HEK293 (cell line): ENCODE measurements at regions not wholly inside any gene's neighbourhood (a gene's known extent, or its start where the extent isn't known, plus 50 kb on each side); places are given as distances from the start of the nearest gene placed in this dataset.
A peak's percentile ranks its signal among the peaks of the same experiment; 100 is the strongest.

Experiments
- CTCF ChIA-PET: fragments of 350-600 bp; formaldehyde crosslinking; extraction: SDS; loops from one replicate; lab custom pipeline; 2021; ENCODE audit warnings: antibody characterized with exemption; lab: Yijun Ruan, JAX
- POLR2A ChIA-PET: fragments of 300-600 bp; formaldehyde crosslinking; extraction: SDS; loops from one replicate; lab custom pipeline; 2020; ENCODE audit warnings: antibody characterized with exemption, inconsistent platforms; lab: Yijun Ruan, JAX
- H3K27ac ChIP-seq: fragments of 200-500 bp; sonication (Bioruptor generic); 2 replicates; pipeline ENCODE4 v1.5.1; 2014; ENCODE audit warnings: low read depth, low read length, control low read depth, inconsistent platforms; ENCODE audit errors: extremely low read depth
- H3K36me3 ChIP-seq, 2 experiments: fragments of 200-500 bp in 1 of 2; sonication (Bioruptor generic) in 1 of 2; 1 replicate in 1 of 2; 2 replicates in 1 of 2; pipeline ENCODE4 v1.5.1; 2014 to 2017; ENCODE audit warnings: inconsistent platforms in 2 of 2, low read length in 2 of 2; ENCODE audit not compliant: control insufficient read depth in 2 of 2, insufficient read depth in 1 of 2
- H3K4me1 ChIP-seq: fragments of 200-500 bp; sonication (Bioruptor generic); 2 replicates; pipeline ENCODE4 v1.5.1; 2014; ENCODE audit warnings: mild to moderate bottlenecking, low read length, inconsistent platforms; ENCODE audit not compliant: control insufficient read depth, insufficient read depth
- H3K4me3 ChIP-seq: 2 replicates; pipeline ENCODE4 v1.5.1; 2011; ENCODE audit warnings: low read depth, mild to moderate bottlenecking, control low read depth, low read length, moderate library complexity
- H3K9me3 ChIP-seq: fragments of 200-500 bp; sonication (Bioruptor generic); 2 replicates; pipeline ENCODE4 v1.5.1; 2014; ENCODE audit warnings: low read depth, low read length, inconsistent platforms; ENCODE audit not compliant: control insufficient read depth, insufficient read depth
- ATF2 ChIP-seq: fragments of 450-650 bp; formaldehyde crosslinking; IDR thresholded peaks from 2 replicates; pipeline ENCODE4 v1.5.1; 2016; ENCODE audit warnings: missing biosample characterization, missing genetic modification characterization, low read depth
- IKZF3 ChIP-seq: fragments of 450-650 bp; IDR thresholded peaks from 2 replicates; pipeline ENCODE4 v1.5.0; 2018; ENCODE audit warnings: missing biosample characterization, mild to moderate bottlenecking, missing genetic modification characterization, moderate library complexity
- MZF1 ChIP-seq: fragments of 450-650 bp; formaldehyde crosslinking; IDR thresholded peaks from 2 replicates; pipeline ENCODE4 v1.5.1; 2017; ENCODE audit warnings: missing biosample characterization, missing genetic modification characterization, borderline replicate concordance
- PRDM1 ChIP-seq: fragments of 450-650 bp; formaldehyde crosslinking; IDR thresholded peaks from 2 replicates; pipeline ENCODE4; 2016; ENCODE audit warnings: missing biosample characterization, missing genetic modification characterization
- ZBTB21 ChIP-seq: fragments of 450-650 bp; formaldehyde crosslinking; IDR thresholded peaks from 2 replicates; pipeline ENCODE4 v1.5.1; 2017; ENCODE audit warnings: missing biosample characterization, missing genetic modification characterization
- ZBTB26 ChIP-seq: fragments of 450-650 bp; formaldehyde crosslinking; optimal IDR thresholded peaks from 2 replicates; pipeline ENCODE3; 2016; ENCODE audit warnings: missing biosample characterization, mild to moderate bottlenecking, missing genetic modification characterization
- ZNF148 ChIP-seq: fragments of 450-650 bp; formaldehyde crosslinking; IDR thresholded peaks from 2 replicates; pipeline ENCODE4 v1.5.0; 2017; ENCODE audit warnings: missing biosample characterization, missing genetic modification characterization, borderline replicate concordance
- ZNF18 ChIP-seq: fragments of 450-650 bp; formaldehyde crosslinking; IDR thresholded peaks from 2 replicates; pipeline ENCODE4 v1.5.1; 2016; ENCODE audit warnings: missing biosample characterization, missing genetic modification characterization
- ZNF366 ChIP-seq: fragments of 450-650 bp; formaldehyde crosslinking; conservative IDR thresholded peaks from 2 replicates; pipeline ENCODE4 v1.5.1; 2016; ENCODE audit warnings: missing biosample characterization, missing genetic modification characterization
- ZNF398 ChIP-seq: fragments of 450-650 bp; formaldehyde crosslinking; IDR thresholded peaks from 2 replicates; pipeline ENCODE4 v1.5.1; 2017; ENCODE audit warnings: missing biosample characterization, missing genetic modification characterization
- ZNF423 ChIP-seq: fragments of 450-650 bp; formaldehyde crosslinking; IDR thresholded peaks from 2 replicates; pipeline ENCODE4 v1.5.1; 2016; ENCODE audit warnings: missing biosample characterization, missing genetic modification characterization
- ZNF513 ChIP-seq: fragments of 450-650 bp; IDR thresholded peaks from 2 replicates; pipeline ENCODE4 v1.5.1; 2018; ENCODE audit warnings: missing biosample characterization, missing genetic modification characterization
- ZNF548 ChIP-seq: fragments of 450-650 bp; formaldehyde crosslinking; IDR thresholded peaks from 2 replicates; pipeline ENCODE4 v1.5.1; 2016; ENCODE audit warnings: missing biosample characterization, missing genetic modification characterization
- ZNF580 ChIP-seq: fragments of 450-650 bp; formaldehyde crosslinking; IDR thresholded peaks from 2 replicates; pipeline ENCODE4 v1.5.1; 2016; ENCODE audit warnings: missing biosample characterization, missing genetic modification characterization
- ZNF629 ChIP-seq: fragments of 450-650 bp; formaldehyde crosslinking; IDR thresholded peaks from 2 replicates; pipeline ENCODE4 v1.5.1; 2017; ENCODE audit warnings: missing biosample characterization, missing genetic modification characterization
- ZNF692 ChIP-seq: fragments of 450-650 bp; formaldehyde crosslinking; IDR thresholded peaks from 2 replicates; pipeline ENCODE4 v1.5.1; 2016; ENCODE audit warnings: missing biosample characterization, missing genetic modification characterization
- ZNF76 ChIP-seq: fragments of 450-650 bp; formaldehyde crosslinking; IDR thresholded peaks from 2 replicates; pipeline ENCODE4; 2016; ENCODE audit warnings: low read depth, missing biosample characterization, missing genetic modification characterization, borderline replicate concordance

- TF ChIP-seq ZNF148 (tag by site-specific recombination) (no peak), ZNF76 (no peak), ZNF548 (tag by site-specific recombination) (no peak), ZNF513 (tag by site-specific recombination) (no peak)
Observed at GRCh38 chr5:158514319-158514985, 585.3 kb downstream of the EBF1 start (continued).

GRCh38 chr5:158513490-158514318 is 586.0 kb downstream of the EBF1 start:
- Histone ChIP-seq H3K27ac (no peak overlapping the region), H3K4me1 (no peaks in the 10 kb centered on the region), H3K4me3 (no peak overlapping the region), H3K9me3 (no peaks in the 10 kb centered on the region), H3K36me3 (no peaks in the 10 kb centered on the region)
- no peak for TF ChIP-seq ZNF423 (tag by site-specific recombination)
- TF ChIP-seq ZBTB26 (tag by site-specific recombination) = no peak
- no peak for TF ChIP-seq ZNF580 (tag by site-specific recombination)
- no peak for TF ChIP-seq ZNF692 (tag by site-specific recombination)
- TF ChIP-seq ATF2 (tag by site-specific recombination) = peak; percentile 71
- TF ChIP-seq MZF1 = no peak
- TF ChIP-seq ZNF398 (tag by site-specific recombination) = peak; percentile 27; the same call in 1 of the 2 replicates
- peak; percentile 84 for TF ChIP-seq PRDM1 (tag by site-specific recombination)
- TF ChIP-seq IKZF3 (tag by site-specific recombination) = no peak
- peak; percentile 59; the same call in 1 of the 2 replicates for TF ChIP-seq ZBTB21 (tag by site-specific recombination)
- peak; percentile 69 for TF ChIP-seq ZNF366 (tag by site-specific recombination)
- no peak for TF ChIP-seq ZNF18 (tag by site-specific recombination)
- peak; percentile 50 for TF ChIP-seq ZNF629
- POLR2A ChIA-PET = no interaction called here
- CTCF ChIA-PET = interaction anchor here (0.9 to 1.0 kb wide), 2 partner anchors 182 to 771 kb away, joined by 3 to 5 read pairs; no protein-coding TSS in a partner anchor
